IMR-90 (cell line): ENCODE measurements at regions not wholly inside any gene's neighbourhood (a gene's known extent, or its start where the extent isn't known, plus 50 kb on each side); places are given as distances from the start of the nearest gene placed in this dataset.

Experiments used
- ATAC-seq: fragments of 200-7000 bp; cut with Tn5 transposase; 2 replicates; pipeline ENCODE4 v1.9.1; 2020; ENCODE audit warnings: low read depth, mild to moderate bottlenecking, moderate library complexity
- BruUV-seq: library from RNA; stranded (reverse); fragments of 400-500 nt; replicated peaks from 2 replicates; lab custom pipeline; 2021; lab: Mats Ljungman, UMichigan
- CTCF ChIA-PET: fragments of 300-600 bp; formaldehyde crosslinking; extraction: SDS; loops from one replicate; lab custom pipeline; 2021; ENCODE audit warnings: antibody characterized with exemption; lab: Yijun Ruan, JAX
- POLR2A ChIA-PET: fragments of 300-600 bp; sonication (Branson Sonifier 250); formaldehyde crosslinking; loops from one replicate; lab custom pipeline; 2022; ENCODE audit warnings: antibody characterized with exemption; ENCODE audit not compliant: unreplicated experiment; lab: Charles Lee
- DNase-seq: peaks from one replicate; pipeline ENCODE4 v3.0.0; 2013
- H2AFZ ChIP-seq: replicated peaks from 2 replicates; pipeline ENCODE3; 2013; ENCODE audit warnings: low read length, mild to moderate bottlenecking; ENCODE audit not compliant: poor library complexity
- H2AK5ac ChIP-seq: 2 replicates; pipeline ENCODE4 v1.6.1; 2013; ENCODE audit warnings: low read depth, low read length, inconsistent platforms
- H2AK9ac ChIP-seq: replicated peaks from 2 replicates; pipeline ENCODE3; 2013; ENCODE audit warnings: mild to moderate bottlenecking, low read depth, low read length, moderate library complexity; ENCODE audit not compliant: poor library complexity
- H2BK120ac ChIP-seq: 2 replicates; pipeline ENCODE4 v1.6.1; 2013; ENCODE audit warnings: low read depth, low read length, inconsistent platforms
- H2BK15ac ChIP-seq: 3 replicates; pipeline ENCODE4 v1.6.1; 2013; ENCODE audit warnings: low read depth, low read length, inconsistent platforms
- H2BK20ac ChIP-seq: 2 replicates; pipeline ENCODE4 v1.6.1; 2013; ENCODE audit warnings: low read depth, mild to moderate bottlenecking, inconsistent platforms, low read length, moderate library complexity
- H2BK5ac ChIP-seq: 2 replicates; pipeline ENCODE4 v1.6.1; 2013; ENCODE audit warnings: mild to moderate bottlenecking, low read depth, low read length, inconsistent platforms; ENCODE audit not compliant: poor library complexity, severe bottlenecking
- H3K14ac ChIP-seq: replicated peaks from 2 replicates; pipeline ENCODE4 v1.6.1; 2013; ENCODE audit warnings: low read depth, low read length, inconsistent platforms
- H3K18ac ChIP-seq: 2 replicates; pipeline ENCODE4 v1.6.1; 2013; ENCODE audit warnings: low read depth, low read length, control low read depth
- H3K23ac ChIP-seq: 2 replicates; pipeline ENCODE4 v1.6.1; 2013; ENCODE audit warnings: low read depth, low read length, inconsistent platforms
- H3K27ac ChIP-seq: 2 replicates; pipeline ENCODE4 v1.5.1; 2013; ENCODE audit warnings: mild to moderate bottlenecking, control low read depth, low read length; ENCODE audit not compliant: insufficient read depth
- H3K27me3 ChIP-seq: 2 replicates; pipeline ENCODE4 v1.6.1; 2013; ENCODE audit warnings: low read length; ENCODE audit not compliant: control insufficient read depth, insufficient read depth
- H3K36me3 ChIP-seq: 2 replicates; pipeline ENCODE4 v1.6.1; 2013; ENCODE audit warnings: low read length, mixed read lengths; ENCODE audit not compliant: control insufficient read depth, insufficient read depth
- H3K4ac ChIP-seq: 2 replicates; pipeline ENCODE4 v1.6.1; 2013; ENCODE audit warnings: low read depth, low read length, inconsistent platforms
- H3K4me1 ChIP-seq: 2 replicates; pipeline ENCODE4 v1.6.1; 2013; ENCODE audit warnings: low read length, mixed read lengths; ENCODE audit not compliant: control insufficient read depth, insufficient read depth
- H3K4me2 ChIP-seq: 2 replicates; pipeline ENCODE4 v1.6.1; 2013; ENCODE audit warnings: low read depth, mild to moderate bottlenecking, control low read depth, low read length, moderate library complexity
- H3K4me3 ChIP-seq: 2 replicates; pipeline ENCODE4 v1.5.1; 2013; ENCODE audit warnings: low read depth, mild to moderate bottlenecking, control low read depth, low read length, moderate library complexity; ENCODE audit not compliant: insufficient read depth
- H3K56ac ChIP-seq: 2 replicates; pipeline ENCODE4 v1.6.1; 2013; ENCODE audit warnings: low read length, inconsistent platforms; ENCODE audit not compliant: insufficient read depth; ENCODE audit errors: extremely low read depth
- H3K79me1 ChIP-seq, 2 experiments: 2 replicates each; pipeline ENCODE4 v1.6.1; 2013; ENCODE audit warnings: low read length in 2 of 2, inconsistent platforms in 1 of 2, low read depth in 1 of 2
- H3K9ac ChIP-seq: 2 replicates; pipeline ENCODE4 v1.6.1; 2013; ENCODE audit warnings: low read depth, low read length, control low read depth
- H3K9me1 ChIP-seq: 2 replicates; pipeline ENCODE4 v1.6.1; 2013; ENCODE audit warnings: low read length, inconsistent platforms; ENCODE audit not compliant: insufficient read depth
- H3K9me3 ChIP-seq: 2 replicates; pipeline ENCODE4 v1.6.1; 2013; ENCODE audit warnings: low read length; ENCODE audit not compliant: control insufficient read depth, insufficient read depth
- H4K20me1 ChIP-seq: 2 replicates; pipeline ENCODE4 v1.6.1; 2013; ENCODE audit warnings: low read length, inconsistent platforms; ENCODE audit not compliant: insufficient read depth
- H4K5ac ChIP-seq: 2 replicates; pipeline ENCODE4 v1.6.1; 2013; ENCODE audit warnings: mild to moderate bottlenecking, low read depth, low read length, control low read depth
- H4K8ac ChIP-seq, 2 experiments: 2 replicates each; pipeline ENCODE4 v1.6.1; 2013; ENCODE audit warnings: low read depth in 2 of 2, low read length in 2 of 2, control low read depth in 1 of 2, inconsistent platforms in 1 of 2
- H4K91ac ChIP-seq: 2 replicates; pipeline ENCODE4 v1.6.1; 2013; ENCODE audit warnings: low read depth, low read length, inconsistent platforms; ENCODE audit not compliant: insufficient read depth
- BHLHE40 ChIP-seq: fragments of 150-350 bp; IDR thresholded peaks from 2 replicates; pipeline ENCODE4 v1.6.1; 2016; ENCODE audit warnings: mild to moderate bottlenecking, low read depth, low read length
- CEBPB ChIP-seq: IDR thresholded peaks from 2 replicates; pipeline ENCODE4 v1.6.1; 2012; ENCODE audit warnings: low read depth, low read length, improper control_type of control experiment
- CHD1 ChIP-seq: IDR thresholded peaks from 2 replicates; pipeline ENCODE4 v1.6.1; 2012; ENCODE audit warnings: low read depth, low read length, improper control_type of control experiment
- CTCF ChIP-seq: conservative IDR thresholded peaks from 2 replicates; pipeline ENCODE4 v1.5.1; 2012; ENCODE audit warnings: mild to moderate bottlenecking, low read depth, low read length, improper control_type of control experiment
- ELK1 ChIP-seq: fragments of 150-350 bp; IDR thresholded peaks from 2 replicates; pipeline ENCODE4 v1.6.1; 2016; ENCODE audit warnings: low read depth, mild to moderate bottlenecking, low read length, moderate library complexity, borderline replicate concordance
- FOS ChIP-seq: fragments of 150-350 bp; IDR thresholded peaks from 2 replicates; pipeline ENCODE4 v1.6.1; 2016; ENCODE audit warnings: low read depth, low read length
- MAFK ChIP-seq: IDR thresholded peaks from 2 replicates; pipeline ENCODE4 v1.6.1; 2012; ENCODE audit warnings: low read depth, low read length, improper control_type of control experiment
- MAZ ChIP-seq: IDR thresholded peaks from 2 replicates; pipeline ENCODE4 v1.6.1; 2012; ENCODE audit warnings: low read depth, mild to moderate bottlenecking, low read length, improper control_type of control experiment, moderate library complexity, borderline replicate concordance
- MXI1 ChIP-seq: IDR thresholded peaks from 2 replicates; pipeline ENCODE4 v1.6.1; 2012; ENCODE audit warnings: low read depth, mild to moderate bottlenecking, low read length, moderate library complexity, borderline replicate concordance
- NFE2L2 ChIP-seq: fragments of 150-350 bp; IDR thresholded peaks from 2 replicates; pipeline ENCODE4 v1.6.1; 2016; ENCODE audit warnings: low read depth, mild to moderate bottlenecking, low read length
- RAD21 ChIP-seq: IDR thresholded peaks from 2 replicates; pipeline ENCODE4 v1.6.1; 2012; ENCODE audit warnings: low read length, improper control_type of control experiment
- RCOR1 ChIP-seq: IDR thresholded peaks from 2 replicates; pipeline ENCODE4 v1.6.1; 2012; ENCODE audit warnings: mild to moderate bottlenecking, low read length, improper control_type of control experiment; ENCODE audit not compliant: insufficient replicate concordance
- RFX5 ChIP-seq: IDR thresholded peaks from 2 replicates; pipeline ENCODE4 v1.8.0; 2012; ENCODE audit warnings: low read depth, mild to moderate bottlenecking, low read length, moderate library complexity
- SMC3 ChIP-seq: fragments of 150-350 bp; IDR thresholded peaks from 2 replicates; pipeline ENCODE4 v1.6.1; 2016; ENCODE audit warnings: low read depth, mild to moderate bottlenecking, antibody characterized with exemption, low read length, moderate library complexity
- USF2 ChIP-seq: fragments of 150-350 bp; IDR thresholded peaks from 2 replicates; pipeline ENCODE4 v1.6.1; 2017; ENCODE audit warnings: mild to moderate bottlenecking, antibody characterized with exemption, low read length, low read depth
- WGBS, 2 experiments: methylation state at CpG; one replicate each; pipeline versions ENCODE4 v1.1.5 to v1.1.7; 2013; ENCODE audit warnings: missing lambda C conversion rate in 2 of 2; ENCODE audit not compliant: insufficient read length in 1 of 2; ENCODE audit errors: extremely low coverage in 2 of 2; 5-methylcytosine and 5-hydroxymethylcytosine counted together
- dilution Hi-C: fragments of 300-500 bp; cut with HindIII; formaldehyde crosslinking; loops from one replicate; pipeline ENCODE4 v1.14.3; 2018; ENCODE audit warnings: low sequenced_read_pairs; ENCODE audit not compliant: unreplicated experiment
- in situ Hi-C: fragments of 300-500 bp; cut with MboI; formaldehyde crosslinking; loops from 3 replicates; pipeline ENCODE4 v1.14.3; 2019; ENCODE audit warnings: low sequenced_read_pairs, inconsistent platforms, mixed read lengths
- intact Hi-C: fragments of 100-400 bp; cut with micrococcal nuclease; formaldehyde crosslinking; loops from 2 replicates; pipeline ENCODE4 v1.10.0; 2022

- WGBS, 2 experiments = 75% methylated on average over 1 of the region's 2 CpGs; no CpG with 5 or more reads in 1 of the 2 experiments
- POLR2A ChIA-PET = no interaction called here
Observed at GRCh38 chr7:114358911-114359310, 55.7 kb upstream of the FOXP2 start.

More at GRCh38 chr7:114358911-114359310, 55.7 kb upstream of the FOXP2 start:
- TF ChIP-seq BHLHE40 = no peak
- TF ChIP-seq RAD21 = no peak
- no peak for TF ChIP-seq FOS
- no peak for TF ChIP-seq MAZ
- no peak for TF ChIP-seq CTCF
- no peak for TF ChIP-seq SMC3
- no peak for TF ChIP-seq CHD1
- no peak for TF ChIP-seq CEBPB
- no peak for TF ChIP-seq RFX5
- TF ChIP-seq MXI1 = no peak
- no peak for TF ChIP-seq MAFK
- no peak for TF ChIP-seq NFE2L2
- no peak for TF ChIP-seq ELK1
- no peak for TF ChIP-seq RCOR1
- TF ChIP-seq USF2 = no peak
- CTCF ChIA-PET = no interaction called here
- H3K79me1 ChIP-seq = no peaks in the 10 kb centered on the region
- H4K91ac ChIP-seq = no peak overlapping the region
- no peak overlapping the region for H2AK5ac ChIP-seq
- no peak for ATAC-seq
- no peak for DNase-seq
- H3K56ac ChIP-seq = no peak overlapping the region
- no peaks in the 10 kb centered on the region for H3K4me1 ChIP-seq
- H2BK120ac ChIP-seq = no peak overlapping the region
- H2BK20ac ChIP-seq = no peak overlapping the region
- H3K4ac ChIP-seq = no peak overlapping the region
- H4K5ac ChIP-seq = no peak overlapping the region
- no peak overlapping the region for H4K8ac ChIP-seq
- no peaks in the 10 kb centered on the region for H3K9me1 ChIP-seq
- H3K27ac ChIP-seq = no peak overlapping the region
- no peak overlapping the region for H3K14ac ChIP-seq
- no peak overlapping the region for H3K23ac ChIP-seq
- dilution Hi-C loops = no loop called here
- H2AK9ac ChIP-seq = no peak overlapping the region
- in situ Hi-C loops = no loop called here
- H2AFZ ChIP-seq = no peak overlapping the region
- no peaks in the 10 kb centered on the region for H3K36me3 ChIP-seq
- no peak overlapping the region for H3K9ac ChIP-seq
- no peak overlapping the region for H3K18ac ChIP-seq
- H2BK15ac ChIP-seq = no peak overlapping the region
- intact Hi-C loops = no loop called here
- no TSS peak for BruUV-seq
- H3K27me3 ChIP-seq = no peaks in the 10 kb centered on the region
- no peaks in the 10 kb centered on the region for H3K9me3 ChIP-seq
- H2BK5ac ChIP-seq = no peak overlapping the region
- H3K4me2 ChIP-seq = no peak overlapping the region
- no peaks in the 10 kb centered on the region for H4K20me1 ChIP-seq
- no peak overlapping the region for H3K4me3 ChIP-seq
